Jurkat, Clone E6-1 (cell line): ENCODE measurements at regions not wholly inside any gene's neighbourhood (a gene's known extent, or its start where the extent isn't known, plus 50 kb on each side); places are given as distances from the start of the nearest gene placed in this dataset.
"Not testable (repeated sequence)": the region's sequence is repeated elsewhere in the genome, so short reads cannot be mapped to it uniquely, and the experiment has no call there.

Experiments used
- DNase-seq: peaks from one replicate; pipeline ENCODE4 v3.0.0-alpha.2; 2011; ENCODE audit warnings: low read depth, low spot score
- H3K4me3 ChIP-seq: 2 replicates; pipeline ENCODE4 v1.5.1; 2011; ENCODE audit warnings: mild to moderate bottlenecking, low read length, control low read depth, moderate library complexity

GRCh38 chr18:27377251-27377650, 192.1 kb upstream of the CHST9 start:
- DNase-seq: no peak
- H3K4me3 ChIP-seq: no peak overlapping the region

GRCh38 chr18:27372386-27372785, 187.3 kb upstream of the CHST9 start:
- no peak for DNase-seq
- H3K4me3 ChIP-seq: no peak overlapping the region

GRCh38 chr18:27366665-27367064, 181.6 kb upstream of the CHST9 start:
- DNase-seq: no peak
- no peak overlapping the region for H3K4me3 ChIP-seq

GRCh38 chr18:27366151-27366550, 181.0 kb upstream of the CHST9 start:
- H3K4me3 ChIP-seq: no peak overlapping the region
- no peak for DNase-seq

GRCh38 chr18:27363872-27364271, 178.8 kb upstream of the CHST9 start:
- H3K4me3 ChIP-seq: no peak overlapping the region
- no peak for DNase-seq

- H3K4me3 ChIP-seq: no peak overlapping the region
- no peak for DNase-seq
These were observed 176.4 kb upstream of the CHST9 start for GRCh38 chr18:27361477-27361876.

- H3K4me3 ChIP-seq: no peak overlapping the region
- no peak for DNase-seq
These were observed 170.2 kb upstream of the CHST9 start for GRCh38 chr18:27355308-27355707.

- no peak overlapping the region for H3K4me3 ChIP-seq
- no peak for DNase-seq
These were observed 168.2 kb upstream of the CHST9 start for GRCh38 chr18:27353273-27353672.

DNA sequence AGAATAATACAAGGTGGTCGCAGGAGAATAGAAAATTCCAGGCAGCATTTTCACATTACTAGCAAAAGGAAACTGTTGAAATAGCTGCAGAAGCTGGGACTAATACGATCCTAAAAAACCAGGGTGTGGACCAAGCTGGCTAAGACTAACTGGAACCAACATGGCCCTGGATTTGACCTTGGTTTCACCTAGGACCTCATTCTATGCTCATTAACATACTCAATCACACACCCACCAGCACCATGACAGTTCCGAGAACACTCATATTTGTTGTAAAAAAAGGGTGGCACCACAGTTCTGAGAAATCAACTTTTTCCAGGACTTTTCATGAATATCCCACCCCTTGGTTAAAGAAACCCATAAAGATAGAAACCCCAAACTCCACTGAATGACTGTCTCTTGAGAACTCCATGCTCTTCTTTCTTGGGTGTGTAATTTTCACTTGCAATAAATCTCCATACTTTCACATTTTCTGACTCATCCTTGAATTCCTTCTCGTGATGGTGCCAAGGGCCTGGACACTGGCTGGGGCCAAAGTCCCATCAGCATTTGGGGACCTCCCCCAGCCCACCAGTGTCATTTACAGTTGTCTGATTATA, 164.3 kb upstream of the CHST9 start:
- DNase-seq: no peak

DNA sequence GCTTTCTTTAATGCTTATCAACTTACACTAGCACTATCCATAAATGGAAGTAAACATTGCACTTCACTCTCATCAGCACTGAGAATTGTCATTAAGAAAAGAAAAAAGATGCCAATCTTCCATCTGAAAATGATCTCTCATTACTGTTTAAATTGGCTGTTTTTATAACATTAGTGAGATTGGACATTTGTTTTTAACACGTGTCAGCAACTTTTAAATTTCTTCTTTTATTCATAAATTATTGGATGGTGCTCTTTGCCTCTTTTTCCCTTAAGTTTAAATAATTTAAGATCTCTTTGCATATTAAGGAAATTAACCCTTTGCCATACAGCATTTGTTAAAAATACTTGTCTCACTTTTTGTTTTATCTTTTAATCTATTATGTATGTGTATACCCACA, 146.5 kb upstream of the CHST9 start:
- DNase-seq: no peak
- H3K4me3 ChIP-seq: no peak overlapping the region

More for the DNA sequence above, 164.3 kb upstream of the CHST9 start:
- H3K4me3 ChIP-seq: no peak overlapping the region

DNA sequence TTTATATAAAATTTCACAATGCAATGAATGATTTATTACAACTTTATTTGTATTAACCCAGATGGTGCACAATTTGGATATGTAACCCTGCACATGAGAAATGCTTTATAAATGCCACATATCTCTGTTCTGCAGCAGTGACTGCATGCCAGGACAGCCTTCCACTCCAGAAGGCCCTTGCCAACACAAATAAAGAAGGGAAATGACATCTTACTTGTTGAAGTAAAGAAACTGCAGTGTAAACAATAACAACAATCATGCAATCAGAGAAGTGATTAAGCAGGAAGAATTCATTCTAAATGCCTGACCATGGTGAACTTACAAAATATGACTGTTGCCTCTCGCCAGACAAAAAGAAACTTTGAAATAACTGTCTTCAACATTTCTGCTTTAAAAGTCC, 129.9 kb upstream of the CHST9 start:
- no peak overlapping the region for H3K4me3 ChIP-seq
- DNase-seq: no peak

DNA sequence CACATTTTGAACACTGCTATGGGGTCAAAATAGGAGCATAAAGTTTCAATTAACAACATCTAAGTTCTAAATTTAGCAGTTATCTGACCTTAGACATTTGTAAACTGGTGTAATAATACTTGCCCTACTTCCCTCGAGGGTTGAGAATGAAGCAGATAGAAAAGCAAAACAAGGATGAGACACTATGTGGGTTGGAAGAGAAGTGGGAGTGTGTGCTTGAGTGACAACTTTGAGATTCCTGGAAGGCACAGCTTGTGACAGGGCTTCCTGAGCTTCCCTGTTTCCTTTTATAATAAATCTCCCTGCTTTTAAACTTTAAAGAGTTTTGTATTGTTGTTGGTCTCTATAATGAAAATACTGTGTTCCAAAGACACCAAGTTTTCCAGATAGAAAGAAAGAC, 128.6 kb upstream of the CHST9 start:
- no peak for DNase-seq
- H3K4me3 ChIP-seq: no peak overlapping the region

- DNase-seq: no peak
- no peak overlapping the region for H3K4me3 ChIP-seq
These were observed 127.7 kb upstream of the CHST9 start for GRCh38 chr18:27312853-27313252.

- DNase-seq: no peak
- no peak overlapping the region for H3K4me3 ChIP-seq
These were observed 127.0 kb upstream of the CHST9 start for GRCh38 chr18:27312153-27312552.

DNA sequence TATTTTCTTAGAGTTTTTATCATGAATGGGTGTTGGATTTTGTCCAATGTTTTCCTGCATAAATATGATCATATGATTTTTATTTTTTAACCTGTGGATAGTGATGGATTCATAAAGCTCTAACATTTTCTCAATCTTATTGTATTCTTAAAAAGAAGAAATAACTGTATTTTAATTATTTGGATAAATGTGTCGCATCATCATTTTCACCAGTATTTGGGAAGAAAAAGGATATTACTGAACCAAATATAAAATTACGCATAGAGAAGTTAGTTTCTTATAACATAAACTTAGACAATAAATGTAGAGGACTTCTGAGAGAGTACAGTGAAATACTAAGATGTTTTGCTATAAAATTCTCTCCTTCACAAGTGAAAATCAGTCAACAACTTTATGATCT, 126.0 kb upstream of the CHST9 start:
- no peak overlapping the region for H3K4me3 ChIP-seq
- DNase-seq: no peak

DNA sequence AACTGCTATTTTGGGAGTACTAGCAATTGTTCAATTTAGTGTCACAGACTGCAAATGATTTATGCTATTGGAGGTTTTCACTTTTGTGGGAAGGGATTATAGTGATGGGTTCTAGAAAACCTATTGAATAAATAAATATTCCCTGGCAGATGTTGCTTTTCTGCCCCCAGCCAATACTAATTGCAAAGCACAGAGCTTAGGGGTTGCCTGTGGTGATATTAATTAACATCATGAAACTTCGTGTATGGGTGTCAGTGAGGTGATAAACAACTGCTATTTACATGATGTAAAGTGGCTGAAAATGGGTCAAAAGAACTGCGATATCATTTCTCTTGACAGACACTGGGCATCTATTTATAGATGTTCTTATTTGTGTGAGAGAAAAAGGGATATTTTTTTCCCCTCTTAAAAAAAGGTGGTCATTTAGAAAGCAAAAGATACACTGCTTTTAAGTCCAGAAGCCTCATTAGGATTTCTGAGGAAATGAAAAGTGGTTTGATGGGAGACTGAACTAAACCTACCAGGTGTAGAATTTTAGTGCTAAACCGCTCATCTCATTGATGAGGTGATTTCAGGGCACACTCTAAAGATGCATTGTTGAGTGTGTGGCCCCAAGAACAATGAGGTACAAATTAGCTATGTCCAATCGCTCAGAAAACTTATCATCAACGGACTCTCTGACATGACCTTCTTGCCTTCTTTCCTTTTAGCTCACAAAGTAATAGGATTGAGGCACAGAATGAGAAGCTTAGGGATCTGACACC, 116.7 kb upstream of the CHST9 start:
- no peak overlapping the region for H3K4me3 ChIP-seq
- DNase-seq: no peak

- DNase-seq: no peak
- no peak overlapping the region for H3K4me3 ChIP-seq
These were observed 113.2 kb upstream of the CHST9 start for GRCh38 chr18:27298214-27298804.

GRCh38 chr18:27285973-27286562, 101.0 kb upstream of the CHST9 start:
- not testable (repeated sequence) for DNase-seq, H3K4me3 ChIP-seq

- no peak for DNase-seq
- H3K4me3 ChIP-seq: no peak overlapping the region
These were observed 93.0 kb upstream of the CHST9 start for GRCh38 chr18:27278131-27278530.

GRCh38 chr18:27277554-27277953, 92.4 kb upstream of the CHST9 start:
- DNase-seq: no peak
- no peak overlapping the region for H3K4me3 ChIP-seq
